GM12864 (cell line): ENCODE measurements at regions not wholly inside any gene's neighbourhood (a gene's known extent, or its start where the extent isn't known, plus 50 kb on each side); places are given as distances from the start of the nearest gene placed in this dataset.

Experiments used
- DNase-seq: peaks from one replicate; pipeline ENCODE4 v3.0.0-alpha.2; 2011; ENCODE audit warnings: low read depth
- H3K4me3 ChIP-seq: 2 replicates; pipeline ENCODE4 v1.5.1; 2011; ENCODE audit warnings: mild to moderate bottlenecking, low read depth, low read length, control low read depth
- CTCF ChIP-seq: IDR thresholded peaks from 2 replicates; pipeline ENCODE4 v1.5.1; 2011; ENCODE audit warnings: low read depth, mild to moderate bottlenecking, moderate library complexity, low read length, control low read depth, inconsistent platforms; ENCODE audit errors: missing control alignments

- no peak for DNase-seq
- no peak for TF ChIP-seq CTCF
- no peak overlapping the region for H3K4me3 ChIP-seq
Measured at GRCh38 chr18:27627927-27628326, 442.8 kb upstream of the CHST9 start.

- no peak overlapping the region for H3K4me3 ChIP-seq
- TF ChIP-seq CTCF: no peak
- DNase-seq: no peak
Measured at GRCh38 chr18:27621236-27621890, 436.3 kb upstream of the CHST9 start.

- TF ChIP-seq CTCF: no peak
- no peak for DNase-seq
- no peak overlapping the region for H3K4me3 ChIP-seq
Measured at GRCh38 chr18:27619906-27620305, 434.8 kb upstream of the CHST9 start.

- TF ChIP-seq CTCF: no peak
- H3K4me3 ChIP-seq: no peak overlapping the region
- no peak for DNase-seq
Measured at GRCh38 chr18:27619090-27619772, 434.1 kb upstream of the CHST9 start.

GRCh38 chr18:27616324-27616723 is 431.2 kb upstream of the CHST9 start:
- DNase-seq: no peak
- no peak overlapping the region for H3K4me3 ChIP-seq
- TF ChIP-seq CTCF: no peak

- no peak for DNase-seq
- TF ChIP-seq CTCF: no peak
- no peak overlapping the region for H3K4me3 ChIP-seq
Measured at GRCh38 chr18:27614951-27615844, 430.1 kb upstream of the CHST9 start.
